Superior temporal gyrus (tissue), 1 donor: ENCODE measurements at regions not wholly inside any gene's neighbourhood (a gene's known extent, or its start where the extent isn't known, plus 50 kb on each side); places are given as distances from the start of the nearest gene placed in this dataset.

Experiments
- DNase-seq: peaks from one replicate; pipeline ENCODE4 v3.0.0-alpha.2; 2016; ENCODE audit errors: extremely low spot score

DNA sequence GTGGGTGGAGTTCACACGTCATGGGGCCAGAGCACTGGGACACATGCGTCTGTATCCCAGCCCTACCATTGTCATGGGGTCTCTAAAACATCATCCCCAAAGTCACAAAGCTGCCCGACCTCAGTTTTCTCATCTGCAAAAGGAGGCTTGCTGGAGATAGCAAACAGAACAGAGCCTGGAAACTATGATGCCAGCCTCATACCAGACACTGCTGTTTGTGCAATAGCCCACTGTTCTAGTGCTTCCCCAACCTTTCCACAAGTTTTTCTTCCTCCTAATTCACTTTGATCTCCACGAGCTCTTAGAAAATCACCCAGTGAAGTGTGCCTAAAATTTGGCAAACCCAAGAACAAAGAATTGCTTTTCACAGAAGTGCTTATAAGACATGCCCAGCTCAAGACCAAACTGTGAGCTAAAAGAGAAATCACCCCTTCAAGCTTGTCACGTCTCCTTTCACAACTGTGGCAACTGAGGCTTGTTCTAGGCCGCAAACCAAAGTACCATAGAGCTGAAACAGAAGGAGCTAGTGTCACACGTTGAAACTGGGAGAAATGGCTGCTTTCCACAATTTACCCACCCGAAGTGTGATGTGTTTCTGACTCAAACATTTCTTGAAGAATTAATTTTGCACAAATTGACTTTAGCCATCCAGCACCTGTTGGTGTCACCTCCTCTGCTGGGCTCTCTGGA, 162.7 kb upstream of the ID2 start:
- DNase-seq, result no peak

DNA sequence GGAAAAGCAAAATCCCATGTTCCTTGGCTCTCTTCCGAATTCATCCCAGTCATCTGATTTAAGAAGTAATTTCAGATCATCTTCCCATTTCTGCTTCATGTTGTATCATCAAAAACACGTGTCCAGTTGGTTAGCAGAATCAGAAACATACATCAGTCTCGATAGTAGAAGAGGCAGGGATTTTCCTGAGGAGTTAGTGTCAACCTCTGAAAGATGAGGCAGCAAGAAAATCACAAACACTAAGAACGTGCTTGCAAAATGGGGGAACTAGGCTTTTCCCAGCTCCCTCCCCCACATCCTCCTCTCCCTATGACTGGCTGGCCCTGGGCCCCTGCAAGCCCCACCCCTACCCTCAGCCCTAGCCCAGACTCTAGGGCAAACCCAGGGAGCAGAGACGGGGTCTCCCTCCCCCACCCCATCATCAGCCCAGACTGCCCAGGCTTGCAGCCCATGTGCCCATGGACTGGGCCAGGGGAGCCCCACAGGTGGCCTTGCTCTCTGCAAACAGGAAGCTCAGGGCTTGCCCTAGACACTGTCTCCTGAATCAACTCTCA, 161.0 kb upstream of the ID2 start:
- no peak for DNase-seq

DNA sequence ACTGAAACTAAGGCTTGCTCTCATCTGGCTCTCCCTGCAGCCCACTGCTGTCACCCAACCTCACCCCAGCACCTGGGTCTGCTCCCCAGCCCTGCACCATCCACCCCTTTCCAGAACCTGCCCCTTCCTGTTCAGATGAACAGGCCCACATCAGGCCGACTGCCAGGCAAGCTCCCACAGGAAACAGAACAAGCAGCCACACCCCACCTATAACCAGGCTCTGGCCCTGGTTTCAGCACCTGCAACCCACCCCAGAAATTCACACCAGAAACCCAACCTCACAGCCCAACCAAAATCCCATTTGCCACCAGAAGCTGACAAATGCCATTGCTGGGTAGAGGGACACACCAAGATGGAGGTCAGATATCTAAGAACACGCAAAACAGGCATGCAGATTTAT, 159.2 kb upstream of the ID2 start:
- no peak for DNase-seq

DNA sequence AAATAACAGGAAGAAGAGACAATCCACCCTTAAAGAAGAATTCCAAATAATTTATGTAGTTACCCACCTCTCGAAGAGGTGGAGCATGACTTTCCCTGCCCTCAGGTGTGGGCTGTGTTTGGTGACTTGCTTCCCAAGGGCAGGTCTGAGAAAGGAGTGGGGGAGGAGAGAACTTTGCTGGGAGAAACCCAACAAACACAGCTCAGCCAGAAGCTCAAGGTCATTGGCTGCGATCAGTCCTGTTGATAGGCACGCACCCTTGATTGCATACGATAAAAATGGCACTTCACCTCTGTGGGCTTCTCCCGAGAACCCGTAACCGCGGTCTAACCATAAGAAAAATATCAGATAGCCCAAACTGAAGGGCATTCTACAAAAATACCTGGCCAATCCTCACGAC, 157.5 kb upstream of the ID2 start:
- no peak for DNase-seq

DNA sequence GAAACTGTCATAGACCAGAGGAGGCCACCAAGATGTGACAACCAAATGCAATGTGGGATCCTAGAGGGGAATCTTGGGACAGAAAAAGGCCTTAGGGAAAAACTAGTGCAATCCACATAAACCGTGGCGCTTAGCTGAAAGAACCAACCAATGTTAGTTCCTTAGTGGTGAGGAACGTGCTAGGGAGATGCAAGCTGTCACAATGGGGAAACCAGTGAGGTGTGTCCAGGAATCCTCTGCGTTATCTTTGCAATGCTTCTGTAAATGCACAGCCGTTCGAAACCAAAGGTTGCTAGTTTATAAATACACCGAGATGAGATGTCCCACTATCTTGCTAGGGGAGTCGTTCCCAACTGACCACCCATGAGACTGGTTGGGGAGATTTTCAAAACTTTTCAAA, 157.0 kb upstream of the ID2 start:
- no peak for DNase-seq

DNA sequence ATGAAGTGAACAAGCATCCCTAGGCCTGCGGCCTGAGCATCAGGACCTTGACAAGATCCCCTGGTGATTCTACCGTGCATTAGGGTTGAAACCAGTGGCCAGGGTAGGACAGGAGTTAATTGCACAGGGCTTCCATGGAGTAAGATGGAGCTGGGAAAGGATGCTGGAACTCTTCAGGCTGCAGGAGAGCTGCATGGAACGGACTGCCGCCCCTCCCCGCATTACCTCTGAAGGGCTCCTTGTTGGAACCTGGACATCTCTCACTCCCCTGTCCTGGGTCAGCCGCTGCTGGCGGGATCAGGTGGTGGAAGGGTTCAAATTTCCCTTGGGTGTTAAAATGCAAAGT, 156.6 kb upstream of the ID2 start:
- DNase-seq, result no peak

DNA sequence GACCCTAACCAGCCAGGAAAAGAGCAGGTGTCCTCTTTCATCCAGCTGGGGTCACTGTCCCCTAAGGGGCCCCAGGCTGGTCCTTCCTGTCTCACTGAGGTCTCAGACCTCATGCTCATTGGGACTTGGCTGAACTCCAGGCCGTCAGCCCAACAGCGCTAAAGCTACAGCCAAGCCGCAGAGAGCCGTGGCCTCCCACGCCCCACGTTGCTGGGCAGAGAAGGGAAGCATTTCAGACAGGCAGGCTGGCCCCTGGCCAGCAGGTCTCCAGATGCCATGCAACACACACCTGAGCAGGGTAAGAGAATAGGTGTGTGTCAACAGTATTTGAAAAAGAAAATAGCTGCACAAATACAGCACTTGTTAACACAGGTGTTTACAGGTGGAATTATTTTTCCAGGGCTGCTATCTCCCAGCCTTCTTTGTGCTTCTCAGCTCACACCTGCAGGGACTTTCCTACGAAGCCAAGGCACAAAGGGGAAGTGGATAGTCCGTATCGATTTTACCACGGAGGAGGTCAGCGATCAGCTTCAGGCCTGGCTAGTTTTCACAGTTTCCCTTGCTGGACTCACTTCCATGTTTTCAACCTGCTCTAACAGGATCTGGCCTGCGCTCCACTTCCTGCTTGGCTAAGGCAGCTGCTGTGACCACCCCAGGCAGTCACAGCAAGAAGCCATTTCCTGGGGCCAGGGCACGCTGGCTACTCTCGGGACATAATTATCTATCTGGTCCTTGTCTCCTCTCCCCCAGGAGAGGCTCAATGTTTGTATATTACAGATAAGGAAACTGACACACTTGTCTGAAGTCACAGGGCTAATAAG, 156.1 kb upstream of the ID2 start:
- peak; percentile 27 for DNase-seq

DNA sequence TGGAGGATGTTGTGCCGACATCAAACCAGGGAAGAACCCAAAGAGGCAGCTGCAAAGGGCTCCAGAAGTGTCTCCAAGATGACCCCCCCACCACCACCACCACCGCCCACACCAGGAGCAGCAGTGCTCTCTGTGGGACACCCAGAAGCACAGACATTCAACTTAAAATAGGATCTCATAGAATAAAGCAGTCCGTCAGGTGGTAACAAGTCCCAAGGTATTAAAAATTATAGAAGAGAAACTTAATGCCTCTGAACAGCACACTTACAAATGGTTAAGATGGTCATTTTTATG, 155.5 kb upstream of the ID2 start:
- no peak for DNase-seq

DNA sequence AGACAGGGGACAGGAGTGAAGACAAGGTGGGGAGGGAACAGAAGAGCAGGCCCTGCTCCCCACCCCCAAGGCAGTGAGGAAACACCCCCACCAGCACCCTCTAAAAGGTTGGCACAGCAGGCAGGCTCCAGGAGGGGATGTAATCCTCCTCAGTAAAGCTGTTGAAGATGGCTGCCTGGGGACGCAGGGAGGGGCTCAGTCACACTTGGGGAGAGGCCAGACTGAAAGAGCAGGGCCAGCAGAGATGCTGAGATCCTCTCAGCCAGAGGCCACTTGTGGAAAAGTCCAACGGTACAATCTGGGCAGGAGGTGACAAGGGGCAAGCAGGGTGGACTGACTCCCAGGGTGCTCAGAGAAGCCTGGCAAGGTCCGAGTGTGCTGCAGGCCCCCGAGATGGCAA, 154.8 kb upstream of the ID2 start:
- DNase-seq, result no peak

DNA sequence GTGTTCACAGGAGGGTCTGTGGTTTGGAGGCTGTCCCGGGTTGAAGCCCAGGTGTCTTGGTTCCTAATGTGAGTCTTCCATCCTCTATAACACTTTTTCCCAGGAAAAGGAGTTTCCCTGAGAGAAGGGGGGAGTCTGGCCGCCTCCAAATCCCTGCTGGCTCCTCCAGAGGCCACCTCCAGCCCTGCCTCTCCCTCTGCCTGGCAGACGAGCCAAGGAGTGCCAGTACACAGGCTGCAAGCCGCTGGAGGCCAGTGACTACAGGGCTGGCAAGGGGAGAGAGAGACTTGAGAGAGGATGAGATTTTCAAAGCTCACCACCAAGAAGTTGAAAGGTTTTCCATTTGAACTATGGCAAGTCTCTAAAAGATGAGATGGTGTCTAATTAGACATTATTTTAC, 154.2 kb upstream of the ID2 start:
- DNase-seq, result no peak

DNA sequence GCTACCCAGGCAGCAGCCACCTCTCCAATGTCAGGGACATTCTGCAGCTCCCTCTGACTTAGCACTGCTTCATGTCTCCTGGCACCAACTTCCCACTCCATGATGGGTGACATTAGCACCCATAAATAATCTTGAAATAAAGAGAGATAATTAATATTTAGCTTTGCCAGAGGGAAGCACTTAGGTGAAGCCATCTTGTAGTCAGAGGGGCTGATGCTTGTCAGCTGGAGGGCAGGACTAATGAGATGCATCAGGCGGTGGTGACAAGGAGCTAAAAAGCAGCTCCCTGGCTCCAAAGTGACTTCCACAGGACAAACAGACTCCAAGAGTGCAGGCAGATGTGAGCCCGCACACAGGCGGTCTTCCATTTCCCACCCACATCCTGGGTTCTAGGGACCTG, 153.0 kb upstream of the ID2 start:
- DNase-seq, result no peak

DNA sequence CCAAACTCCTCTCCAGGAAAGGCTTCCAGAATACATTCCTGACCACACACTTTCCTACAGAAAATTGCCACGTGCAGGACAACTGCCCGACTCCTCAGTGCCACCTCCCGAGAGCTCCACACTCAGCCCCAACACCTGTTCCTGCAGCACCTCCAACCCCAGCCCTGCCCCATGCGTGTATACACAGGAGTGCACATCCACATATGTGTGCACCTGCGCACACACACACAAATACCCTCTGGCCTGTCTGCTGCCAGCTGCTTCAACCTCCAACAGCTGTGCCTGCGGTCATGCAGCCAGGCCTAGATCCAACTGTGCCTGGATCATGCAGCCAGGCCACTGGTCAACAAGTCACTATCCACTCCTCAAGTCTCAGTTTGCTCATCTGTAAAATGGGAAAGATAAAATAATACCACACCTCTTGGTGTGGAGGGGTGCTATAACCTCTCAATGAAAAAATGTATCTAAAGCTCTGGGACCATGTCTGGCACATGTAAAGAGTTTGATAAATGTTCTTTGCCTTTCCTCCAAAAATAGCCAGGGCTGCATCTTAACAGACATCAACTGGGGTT, 152.1 kb upstream of the ID2 start:
- DNase-seq, result no peak

DNA sequence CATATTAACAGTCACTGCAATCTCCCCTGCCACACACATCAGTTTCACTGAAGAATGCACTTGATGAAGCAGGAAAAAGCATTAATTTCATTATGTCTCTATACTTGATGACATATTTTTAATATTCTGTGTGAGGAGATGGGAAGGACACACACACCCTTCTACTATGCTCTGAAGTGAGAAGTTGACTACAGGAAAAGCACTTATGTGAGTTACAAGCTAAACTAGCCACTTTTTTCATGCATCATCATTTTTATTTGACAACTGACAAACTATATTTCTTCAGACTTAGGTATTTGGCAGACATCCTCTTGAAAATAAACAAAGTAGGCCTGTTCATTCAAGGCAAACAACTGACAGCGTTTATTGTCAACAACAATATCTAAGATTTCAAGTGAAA, 150.4 kb upstream of the ID2 start:
- DNase-seq, result no peak

DNA sequence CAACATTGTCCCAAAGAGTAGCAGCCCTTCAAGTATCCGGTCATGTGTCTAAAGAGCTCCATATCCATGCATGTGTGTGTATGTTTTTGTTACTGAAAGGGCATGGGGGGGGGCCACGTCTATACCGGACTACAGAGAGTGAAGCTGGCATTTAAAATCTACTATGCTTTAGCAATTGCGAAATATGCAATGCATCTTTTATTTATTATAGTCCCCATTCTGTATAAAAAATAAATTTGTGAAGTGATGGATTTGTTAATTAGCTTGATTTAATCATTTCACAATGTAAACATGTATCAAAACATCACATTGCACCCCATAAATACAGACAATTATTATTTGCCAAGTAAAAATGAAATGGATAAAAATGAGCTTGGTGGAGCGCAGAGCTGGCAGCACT, 149.4 kb upstream of the ID2 start:
- DNase-seq, result no peak

DNA sequence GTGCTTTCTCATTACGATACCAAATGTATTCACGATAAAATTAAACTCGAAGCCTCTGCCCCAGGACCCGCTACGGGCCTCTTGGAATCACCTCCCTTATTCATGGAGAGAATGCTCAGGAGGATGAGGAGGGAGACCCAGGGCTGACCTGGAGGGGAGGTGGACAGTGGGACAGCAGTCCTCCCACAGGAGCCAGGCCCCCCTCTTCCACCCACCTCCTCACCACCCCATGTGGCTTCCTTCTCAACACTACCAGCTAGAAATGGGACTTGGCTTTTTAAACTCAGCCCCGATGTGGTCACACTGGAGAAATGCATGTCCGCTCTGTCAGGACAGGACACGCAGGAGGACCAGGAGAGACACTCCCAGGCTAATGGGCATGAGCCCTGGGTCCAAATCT, 147.9 kb upstream of the ID2 start:
- no peak for DNase-seq

DNA sequence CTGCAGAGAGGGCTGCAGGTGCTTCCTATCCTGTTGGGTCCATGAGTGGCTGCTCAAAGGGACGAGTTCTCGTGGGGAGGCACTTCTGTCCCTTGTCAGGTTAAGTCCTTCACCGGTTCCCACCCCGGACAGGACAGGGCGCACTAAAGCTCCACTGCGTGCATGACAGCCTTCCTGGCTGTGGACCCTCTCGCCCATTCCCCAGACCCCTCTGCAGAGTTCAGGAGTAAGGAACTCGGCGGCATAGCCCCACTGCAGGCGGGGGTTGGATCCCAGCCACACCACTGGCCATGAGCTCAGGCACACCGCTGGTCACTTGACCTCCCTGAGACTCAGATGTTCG, 147.5 kb upstream of the ID2 start:
- no peak for DNase-seq

DNA sequence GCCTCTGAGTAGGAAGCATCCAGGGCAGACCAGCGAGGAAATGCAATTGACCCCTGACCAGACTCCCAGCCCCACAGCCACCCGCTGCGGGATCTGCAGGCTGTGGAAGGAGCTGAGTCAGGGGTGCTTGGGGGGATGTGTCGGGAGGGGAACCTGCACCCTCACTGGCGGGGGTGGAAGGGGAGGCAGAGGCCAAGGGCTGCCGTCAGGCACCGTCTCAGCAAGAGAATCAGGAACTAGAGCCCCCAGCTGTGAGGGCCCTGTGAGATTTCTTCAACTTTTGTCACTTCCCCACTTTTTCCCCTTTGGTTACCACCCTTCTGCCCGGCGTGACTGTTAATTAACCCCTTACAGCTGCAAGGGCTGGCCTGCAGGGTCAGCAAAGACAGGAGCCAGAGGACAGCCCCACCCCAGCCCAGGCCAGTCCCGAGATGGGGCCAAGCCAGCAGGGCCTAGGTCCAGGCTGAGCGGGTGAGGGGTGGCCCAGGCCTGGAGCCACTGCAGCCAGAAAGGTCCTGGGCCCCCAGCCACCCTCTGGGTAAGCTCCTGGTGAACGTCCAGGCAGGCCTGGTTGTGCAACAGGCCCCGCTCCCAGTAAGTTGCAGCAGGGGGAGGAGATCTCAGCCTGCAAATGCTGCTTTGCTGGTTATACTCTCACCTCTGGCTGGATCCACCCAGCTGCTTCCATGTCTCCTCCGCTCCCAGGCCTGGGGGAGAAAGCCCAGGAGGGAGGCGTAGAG, 147.0 kb upstream of the ID2 start:
- DNase-seq, result no peak

DNA sequence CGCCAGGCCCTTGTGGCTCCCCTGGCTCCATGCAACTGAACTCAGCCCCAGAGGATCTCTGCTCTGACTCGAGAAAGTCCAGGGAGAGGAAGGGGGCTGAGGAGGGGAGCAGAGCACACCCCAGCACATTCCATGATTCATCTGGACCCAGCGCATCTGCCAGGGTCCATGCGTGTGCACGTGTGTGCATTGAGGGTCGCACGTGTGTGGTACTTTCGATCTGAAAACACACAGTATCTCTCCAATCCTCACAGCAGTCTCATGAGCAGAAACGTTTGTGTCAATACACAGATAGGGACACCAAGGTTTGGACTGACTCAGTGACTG, 146.4 kb upstream of the ID2 start:
- DNase-seq, result peak; percentile 37

DNA sequence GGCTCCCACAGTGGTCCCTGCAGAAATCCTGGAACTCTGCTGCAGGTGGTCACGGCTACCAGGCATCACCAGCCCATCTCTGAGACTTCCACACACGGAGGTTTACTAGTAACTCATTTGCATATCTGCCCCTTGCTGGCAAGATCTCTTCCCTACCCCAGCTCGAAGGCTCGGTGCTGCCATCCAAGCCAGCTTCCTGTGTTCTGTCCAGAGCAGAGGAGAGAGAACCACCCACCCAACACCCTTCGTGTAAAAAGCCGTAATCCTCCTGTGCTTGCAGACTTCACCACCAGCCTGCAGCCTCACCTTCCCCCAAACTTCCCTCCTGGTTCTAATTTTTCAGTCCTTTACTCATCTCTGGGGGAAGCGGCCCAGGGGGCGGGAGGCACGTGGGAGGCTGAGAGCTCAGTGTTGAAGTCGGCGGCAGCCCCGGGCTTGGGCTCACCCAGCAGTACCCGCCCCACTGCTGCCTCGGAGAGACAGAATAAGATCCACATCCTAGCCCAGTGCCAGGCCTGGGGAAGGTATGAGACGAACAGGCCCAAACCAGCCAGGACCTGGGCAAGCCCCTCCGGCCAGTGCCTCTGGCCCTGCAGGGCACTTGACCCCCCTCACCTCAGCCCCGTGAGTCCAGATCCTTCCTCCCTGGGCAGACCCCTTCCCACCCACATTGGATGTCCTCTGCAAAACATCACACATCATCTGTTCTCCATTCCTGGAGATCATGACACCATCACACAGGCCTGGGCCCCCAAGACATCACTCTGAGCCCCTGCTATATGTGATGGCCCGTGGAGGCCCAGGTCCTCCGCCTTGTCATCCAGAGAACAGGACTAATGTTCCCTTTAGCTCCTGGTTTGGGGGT, 145.8 kb upstream of the ID2 start:
- peak; percentile 58 for DNase-seq

DNA sequence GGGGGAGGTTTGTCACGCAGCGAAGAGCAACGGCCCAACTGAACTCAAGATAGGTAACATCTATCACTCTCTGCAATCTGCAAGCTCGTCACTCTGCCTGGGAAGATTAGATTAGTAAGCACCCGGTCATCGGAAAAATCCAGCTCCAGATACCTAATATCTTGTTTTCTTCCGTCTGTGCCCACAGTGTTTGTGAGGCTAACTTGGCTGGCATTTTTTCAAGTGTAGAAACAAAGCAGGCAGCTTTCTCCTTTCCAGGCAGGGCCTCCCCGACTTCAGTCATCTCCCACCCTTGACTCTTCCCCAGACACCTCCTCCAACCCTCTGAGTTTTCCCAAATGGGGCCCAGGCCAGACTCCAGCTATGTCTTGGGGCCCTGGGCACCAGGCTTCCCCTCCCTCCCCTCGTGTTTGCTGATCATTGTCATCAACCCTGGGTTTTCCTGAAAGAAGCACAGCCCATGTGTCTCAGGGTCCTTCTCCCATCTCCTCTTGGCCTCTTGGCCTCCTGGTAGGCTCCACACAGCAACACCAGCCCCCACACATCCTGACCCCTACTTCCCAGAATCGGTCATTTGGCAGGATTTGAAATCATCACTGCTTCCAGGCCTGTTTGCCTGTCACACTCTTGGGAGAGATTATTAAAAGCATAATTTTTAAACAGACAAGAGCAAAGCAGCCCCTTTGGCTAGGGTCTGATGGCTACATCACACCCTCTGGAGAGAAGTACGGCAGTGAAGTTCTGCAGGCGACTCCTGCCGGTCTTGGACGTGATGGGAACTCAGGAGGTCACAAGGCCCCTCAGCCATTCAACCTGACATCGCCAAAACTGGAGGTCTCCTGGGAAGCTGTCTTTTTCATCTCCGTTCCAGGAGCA, 144.9 kb upstream of the ID2 start:
- DNase-seq, result no peak
